K562 (cell line): ENCODE measurements at regions not wholly inside any gene's neighbourhood (a gene's known extent, or its start where the extent isn't known, plus 50 kb on each side); places are given as distances from the start of the nearest gene placed in this dataset.
A peak's percentile ranks its signal among the peaks of the same experiment; 100 is the strongest.

ENCODE experiments used
- CTCF ChIP-seq, 3 experiments: IDR thresholded peaks in 2 of 3; conservative IDR thresholded peaks in 1 of 3; 2 replicates each; pipeline ENCODE4 v1.5.1; 2011 to 2012; ENCODE audit warnings: low read length in 3 of 3, mild to moderate bottlenecking in 3 of 3, control low read depth in 2 of 3, improper control_type of control experiment in 1 of 3, inconsistent platforms in 1 of 3, low read depth in 1 of 3, mixed read lengths in 1 of 3, moderate library complexity in 1 of 3; ENCODE audit not compliant: insufficient read depth in 2 of 3
- E2F6 ChIP-seq, 2 experiments: IDR thresholded peaks; 2 replicates each; pipeline ENCODE4 v1.6.1; 2011; ENCODE audit warnings: borderline replicate concordance in 1 of 2, control low read depth in 1 of 2, low read depth in 1 of 2, low read length in 1 of 2, mild to moderate bottlenecking in 1 of 2, mixed read lengths in 1 of 2, moderate library complexity in 1 of 2; ENCODE audit not compliant: insufficient read depth in 1 of 2, insufficient read length in 1 of 2, poor library complexity in 1 of 2, severe bottlenecking in 1 of 2; ENCODE audit errors: extremely low read depth in 1 of 2
- FOXK2 ChIP-seq, 2 experiments: fragments of 450-650 bp; IDR thresholded peaks in 1 of 2; conservative IDR thresholded peaks in 1 of 2; 2 replicates each; pipeline ENCODE4 v1.6.1; 2016; ENCODE audit warnings: low read depth in 2 of 2, mild to moderate bottlenecking in 1 of 2
- KLF10 ChIP-seq: fragments of 250-450 bp; sonication (Bioruptor Pico); IDR thresholded peaks from 2 replicates; pipeline ENCODE4 v1.6.1; 2021; ENCODE audit warnings: matching md5 sums
- MYC ChIP-seq, 2 experiments: fragments of 250-450 bp in 1 of 2; sonication (Bioruptor Pico) in 1 of 2; IDR thresholded peaks; 2 replicates each; pipeline versions ENCODE4 v1.5.1 to v1.6.1; 2012 to 2021; ENCODE audit warnings: low read depth in 2 of 2, borderline replicate concordance in 1 of 2, improper control_type of control experiment in 1 of 2, low read length in 1 of 2, mild to moderate bottlenecking in 1 of 2, moderate library complexity in 1 of 2
- THAP7 ChIP-seq: fragments of 250-450 bp; sonication (Bioruptor Pico); IDR thresholded peaks from 2 replicates; pipeline ENCODE4 v1.5.0; 2021
- ZFP36 ChIP-seq: fragments of 150-350 bp; IDR thresholded peaks from 2 replicates; pipeline ENCODE4 v1.6.1; 2018; ENCODE audit warnings: low read length, low read depth; ENCODE audit not compliant: partially characterized antibody
- ZNF3 ChIP-seq: fragments of 250-450 bp; sonication (Bioruptor Pico); IDR thresholded peaks from 2 replicates; pipeline ENCODE4 v1.5.0; 2021; ENCODE audit warnings: mild to moderate bottlenecking, moderate library complexity

- TF ChIP-seq ZFP36, result no peak
- no peak for TF ChIP-seq MYC (IDR thresholded peaks at IDR 0.05; ENCODE audit: low read depth, low read length)
- TF ChIP-seq MYC (CRISPR knock-in tag; IDR thresholded peaks at IDR 0.05; ENCODE audit: borderline replicate concordance, low read depth), result no peak
- no peak for TF ChIP-seq FOXK2 (conservative IDR thresholded peaks at IDR 0.05 in 1 of 2, IDR thresholded peaks at IDR 0.05 in 1 of 2; ENCODE audit: low read depth in 2 of 2)
- no peak for TF ChIP-seq ZNF3 (CRISPR knock-in tag)
- peak; percentile 25 to 51 (median 40); a peak in 3 of 6 replicates for TF ChIP-seq CTCF (IDR thresholded peaks at IDR 0.05 in 2 of 3, conservative IDR thresholded peaks at IDR 0.05 in 1 of 3; ENCODE audit: insufficient read depth in 2 of 3, low read depth in 1 of 3, low read length in 3 of 3)
- TF ChIP-seq THAP7 (CRISPR knock-in tag), result no peak
- no peak for TF ChIP-seq KLF10 (CRISPR knock-in tag)
- TF ChIP-seq E2F6 (IDR thresholded peaks at IDR 0.05; ENCODE audit: borderline replicate concordance in 1 of 2, extremely low read depth in 1 of 2, insufficient read depth in 1 of 2, insufficient read length in 1 of 2, low read depth in 1 of 2, low read length in 1 of 2, poor library complexity in 1 of 2, severe bottlenecking in 1 of 2), result no peak
Measured at GRCh38 chr5:2015124-2015848, 132.6 kb upstream of the IRX4 start.
